OCI-M2 (cell line): ENCODE measurements at regions not wholly inside any gene's neighbourhood (a gene's known extent, or its start where the extent isn't known, plus 50 kb on each side); places are given as distances from the start of the nearest gene placed in this dataset.

Experiments used
- DNase-seq: peaks from one replicate; lab custom pipeline; 2025; ENCODE audit not compliant: unreplicated experiment; lab: John Stamatoyannopoulos, UW

DNA sequence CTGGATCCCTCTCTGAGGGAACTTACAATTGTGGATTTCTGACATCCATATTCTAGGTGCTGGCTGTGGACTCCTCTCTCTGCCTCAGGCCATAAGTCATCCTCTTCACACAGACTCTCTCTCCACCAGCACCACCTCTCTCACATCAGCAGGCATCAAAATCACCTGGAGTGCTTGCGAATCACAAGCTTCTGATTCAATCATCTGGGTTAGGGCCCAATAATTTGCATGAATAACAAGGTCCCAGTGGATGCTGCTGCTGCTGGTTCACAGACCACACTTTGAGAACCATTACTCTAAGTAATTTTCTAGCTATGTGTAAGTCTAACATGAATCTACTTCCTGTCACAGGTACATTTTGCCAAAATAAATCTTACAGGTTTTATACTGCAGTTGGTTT, 214.9 kb downstream of the DSEL start:
- no peak for DNase-seq

DNA sequence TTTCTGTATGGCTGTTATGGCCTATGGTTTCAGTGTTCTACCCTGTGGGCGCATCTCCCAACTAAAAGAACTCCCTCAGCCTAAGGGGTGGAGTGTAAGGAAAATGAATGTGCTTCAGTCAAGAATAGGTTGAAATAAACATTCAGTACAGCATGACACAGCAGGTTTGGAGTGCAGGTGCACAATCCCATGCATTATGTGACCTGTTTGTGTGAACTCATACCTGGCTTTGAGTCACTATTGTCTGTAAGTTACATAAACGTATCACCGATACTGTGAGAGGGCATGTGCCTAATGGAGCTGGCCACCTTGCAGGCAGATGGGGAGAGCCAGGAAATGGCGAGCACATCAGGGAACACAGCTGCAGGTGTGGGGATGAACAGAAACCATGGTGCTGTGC, 216.0 kb downstream of the DSEL start:
- DNase-seq, result no peak

DNA sequence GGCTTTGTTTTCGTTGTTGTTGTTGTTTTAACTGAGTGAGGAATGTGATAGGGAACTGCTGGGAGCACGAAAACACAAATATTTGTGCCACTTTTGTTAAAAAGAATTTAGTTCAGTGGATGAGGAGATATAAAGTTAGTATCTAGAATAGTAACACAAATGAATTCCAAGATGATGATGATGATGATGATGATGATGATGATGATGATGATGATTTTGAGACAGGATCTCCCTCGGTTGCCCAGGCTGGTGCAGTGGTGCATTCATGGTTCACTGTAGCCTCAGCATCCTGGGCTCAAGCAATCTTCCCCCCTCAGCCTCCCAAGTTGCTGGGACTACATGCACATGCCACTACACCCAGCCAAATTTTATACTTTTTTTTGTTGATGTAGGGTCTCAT, 223.7 kb downstream of the DSEL start:
- no peak for DNase-seq

DNA sequence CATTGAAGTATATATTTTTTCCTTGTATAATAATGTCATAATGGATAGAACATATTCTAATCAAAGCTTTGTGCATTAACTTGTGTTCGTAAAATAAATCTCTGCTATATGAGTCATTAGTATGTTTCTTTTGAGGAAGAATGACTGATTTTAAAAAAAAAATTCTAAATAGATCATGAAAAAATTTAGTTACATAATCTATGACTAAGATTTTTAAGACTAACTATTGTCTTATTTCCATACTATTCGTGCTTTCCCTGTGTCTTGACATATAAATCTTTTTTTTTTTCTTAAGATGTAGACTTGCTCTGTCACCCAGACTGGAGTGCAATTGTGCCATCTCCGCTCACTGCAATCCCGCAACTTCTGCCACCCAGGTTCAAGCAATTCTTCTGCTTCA, 226.1 kb downstream of the DSEL start:
- DNase-seq, result no peak

DNA sequence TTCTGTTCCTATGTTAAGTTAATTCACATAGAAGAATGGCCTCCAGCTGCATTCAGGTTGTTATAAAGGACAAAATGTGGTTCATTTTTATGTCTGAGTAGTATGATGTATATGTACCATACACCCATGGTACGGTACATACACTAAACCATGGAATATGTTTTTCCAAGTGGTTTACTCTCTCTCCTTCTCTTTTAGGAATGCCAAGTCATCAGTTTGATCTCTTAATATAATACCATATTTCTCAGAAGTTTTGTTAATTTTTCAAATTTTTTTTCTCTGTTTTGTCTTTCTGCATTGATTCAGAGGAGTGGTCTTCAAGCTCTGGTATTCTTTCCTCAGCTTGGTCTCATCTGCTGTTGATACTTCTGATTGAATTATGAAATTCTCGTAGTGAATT, 230.9 kb downstream of the DSEL start:
- DNase-seq, result no peak

DNA sequence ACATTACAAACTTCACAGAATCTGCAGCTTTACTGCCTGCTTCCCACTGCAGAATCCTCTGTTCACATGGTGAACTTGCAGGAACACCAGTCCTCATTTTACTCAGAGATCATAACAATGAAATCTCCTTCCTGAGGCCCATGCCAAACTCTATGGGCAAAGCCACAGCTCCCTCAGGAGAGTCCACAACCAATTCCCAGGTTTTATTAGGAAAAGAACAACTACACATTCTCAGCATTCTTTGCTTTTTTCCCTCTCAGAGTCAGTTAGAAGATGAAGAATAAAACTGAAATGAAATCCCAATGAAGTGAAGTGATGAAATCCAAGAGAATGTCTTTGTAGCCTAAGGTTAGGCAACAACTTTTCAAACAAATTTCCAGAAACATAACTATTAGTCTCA, 233.7 kb downstream of the DSEL start:
- no peak for DNase-seq

DNA sequence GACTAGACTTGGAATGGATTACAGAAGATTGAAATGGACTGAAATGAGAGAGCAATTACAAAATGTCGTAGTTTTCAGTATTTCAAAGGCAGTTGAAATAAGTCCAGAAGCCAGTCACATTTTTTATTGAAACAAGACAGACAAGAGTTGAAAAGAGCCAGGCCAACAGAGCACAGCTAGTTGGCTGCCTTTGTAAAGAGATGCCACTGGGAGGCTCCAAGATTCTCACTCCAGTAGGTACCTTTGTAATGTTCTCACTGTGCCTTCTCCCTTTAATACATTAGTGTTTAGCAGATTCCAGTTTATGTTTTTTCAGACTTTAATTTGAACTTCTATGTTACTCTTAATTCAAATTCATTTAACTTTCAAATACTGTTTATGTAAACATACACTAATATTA, 234.8 kb downstream of the DSEL start:
- DNase-seq, result no peak

DNA sequence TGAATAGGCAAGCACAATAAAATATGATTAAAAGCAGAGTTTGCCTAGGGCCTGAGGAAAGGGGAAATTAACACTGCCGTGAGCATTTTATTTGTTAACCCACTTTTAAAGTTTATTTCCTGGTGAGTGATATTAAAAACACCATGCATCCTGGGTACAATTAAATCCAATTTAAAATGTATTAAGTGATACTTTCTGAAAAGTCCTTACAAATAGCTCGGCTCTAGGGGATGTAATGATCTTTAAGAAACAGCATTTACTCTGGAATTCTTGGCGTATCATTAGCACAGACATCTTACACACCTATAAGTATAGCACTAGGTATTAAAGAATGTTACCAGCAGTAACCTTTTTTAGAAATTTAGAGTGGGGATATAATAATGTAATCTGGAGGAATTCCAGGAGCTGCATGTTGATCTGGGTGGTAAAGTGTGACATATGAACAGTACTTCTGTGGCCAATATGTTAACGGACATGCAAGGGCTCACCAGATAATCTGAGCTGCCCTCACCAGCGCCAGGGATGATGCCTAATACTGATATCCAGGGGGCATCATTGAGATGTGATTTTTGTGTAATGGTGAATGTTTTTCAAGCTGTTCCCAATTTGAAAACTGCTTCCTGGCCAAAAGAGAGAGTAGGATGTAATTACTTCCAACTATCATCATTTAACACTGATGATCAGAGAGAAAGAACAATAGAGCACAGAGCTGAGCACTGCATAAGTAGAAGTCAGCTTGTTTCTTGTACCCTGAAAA, 235.9 kb downstream of the DSEL start:
- DNase-seq, result no peak

DNA sequence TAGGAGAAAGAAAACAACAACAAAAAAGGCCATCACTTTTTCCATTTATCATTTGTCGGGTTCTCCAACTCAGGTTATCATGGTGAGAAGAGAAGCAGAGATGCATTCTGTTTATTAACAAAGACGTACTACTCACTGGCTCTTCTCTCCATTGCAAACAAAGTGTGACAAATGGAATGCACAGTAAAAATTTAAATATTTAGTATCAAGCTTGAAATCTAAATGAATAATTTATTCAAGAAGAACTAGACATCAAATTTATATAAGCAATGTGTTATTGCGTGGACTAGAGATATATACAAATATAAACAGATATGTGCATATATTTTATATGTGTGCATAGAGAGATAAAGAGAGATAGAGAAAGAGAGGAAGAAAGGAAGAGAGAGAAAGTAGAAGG, 236.5 kb downstream of the DSEL start:
- peak; percentile 3 for DNase-seq

DNA sequence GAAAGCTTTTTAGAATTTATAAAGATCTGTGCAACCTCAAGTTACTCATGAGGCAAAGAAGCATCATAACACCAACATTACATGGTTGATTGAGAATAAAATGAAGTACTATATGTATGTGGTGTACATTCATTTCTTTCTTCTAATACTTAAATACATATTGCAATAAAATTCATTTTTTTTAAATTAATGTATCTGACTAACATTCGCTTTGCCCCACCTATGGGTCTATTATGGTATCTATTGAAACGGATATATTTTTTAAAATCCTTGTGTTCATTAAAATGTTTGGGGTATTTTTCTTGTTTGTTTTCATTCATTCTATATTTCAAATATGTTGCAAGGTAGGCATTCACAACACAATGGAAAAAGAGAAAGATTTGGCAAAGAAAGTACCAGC, 237.5 kb downstream of the DSEL start:
- DNase-seq, result no peak

DNA sequence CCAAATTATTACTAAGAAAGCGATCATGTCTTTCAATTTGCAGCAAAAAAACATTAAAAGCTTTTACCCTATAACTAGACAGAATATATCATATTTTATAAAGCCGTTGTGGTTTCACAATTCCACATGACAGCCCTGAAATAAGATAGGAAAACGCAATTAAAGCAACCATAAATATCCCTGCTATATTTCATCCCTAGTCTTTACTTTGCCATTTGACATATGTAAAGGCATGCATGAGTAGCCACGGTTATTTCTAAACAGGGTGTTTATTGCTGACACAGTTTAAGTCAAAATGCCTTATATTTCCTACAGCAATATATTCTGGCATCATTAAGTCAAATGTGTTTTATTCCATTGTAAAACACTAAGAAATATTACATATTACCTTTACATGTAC, 239.9 kb downstream of the DSEL start:
- DNase-seq, result no peak

DNA sequence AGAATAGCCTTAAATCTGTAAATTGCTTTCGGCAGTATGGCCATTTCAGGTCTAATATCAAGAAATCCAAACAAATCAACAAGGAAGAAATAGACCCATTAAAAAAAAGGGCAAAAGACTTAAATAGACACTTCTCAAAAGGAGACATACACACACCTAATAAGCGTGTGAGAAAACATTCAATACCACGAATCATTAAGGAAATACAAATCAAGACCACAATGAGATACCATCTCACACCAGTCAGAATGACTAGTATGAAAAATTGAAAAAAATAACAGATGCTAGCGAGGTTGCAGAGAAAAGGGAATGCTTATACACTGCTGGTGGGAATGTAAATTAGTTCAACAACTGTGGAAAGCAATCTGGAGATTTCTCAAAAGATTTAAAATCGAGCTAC, 243.2 kb downstream of the DSEL start:
- DNase-seq, result no peak

DNA sequence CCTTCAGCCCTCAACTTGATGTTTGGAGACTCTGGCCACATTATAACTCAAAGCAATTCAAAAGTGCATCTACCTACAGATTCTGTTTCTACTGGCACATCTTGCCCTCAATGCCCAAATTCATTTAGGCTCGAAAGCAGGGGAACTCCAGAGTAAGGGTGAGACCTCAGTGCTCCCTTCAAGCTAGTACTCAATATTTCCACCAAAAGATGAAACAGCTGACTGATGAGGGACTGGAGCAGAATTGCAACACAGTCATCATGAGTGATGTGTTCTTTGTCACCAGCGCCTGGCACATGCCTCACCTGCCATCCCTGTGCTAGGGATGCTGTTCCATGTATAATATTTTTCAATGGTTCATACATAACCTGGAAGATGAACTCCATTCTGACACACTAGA, 247.3 kb downstream of the DSEL start:
- no peak for DNase-seq

DNA sequence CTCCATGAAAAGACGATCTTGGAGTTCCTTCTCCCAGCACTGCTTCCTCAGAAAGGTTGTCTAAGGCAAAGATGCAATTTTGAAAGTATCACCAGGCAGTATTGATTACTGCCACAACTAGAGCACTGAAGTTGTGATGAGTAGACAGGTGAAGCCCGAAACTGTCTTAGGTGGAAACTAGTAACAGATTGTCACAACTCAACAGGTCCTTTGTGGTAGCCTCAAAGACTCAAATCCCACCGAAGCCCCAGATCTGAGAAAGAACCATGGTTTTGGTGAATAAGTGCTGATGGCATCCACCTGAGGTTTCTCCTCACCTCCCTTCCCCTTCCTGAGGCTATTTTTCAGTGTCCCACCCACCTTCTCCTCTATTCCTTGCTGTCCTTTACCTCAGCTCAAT, 248.0 kb downstream of the DSEL start:
- no peak for DNase-seq

DNA sequence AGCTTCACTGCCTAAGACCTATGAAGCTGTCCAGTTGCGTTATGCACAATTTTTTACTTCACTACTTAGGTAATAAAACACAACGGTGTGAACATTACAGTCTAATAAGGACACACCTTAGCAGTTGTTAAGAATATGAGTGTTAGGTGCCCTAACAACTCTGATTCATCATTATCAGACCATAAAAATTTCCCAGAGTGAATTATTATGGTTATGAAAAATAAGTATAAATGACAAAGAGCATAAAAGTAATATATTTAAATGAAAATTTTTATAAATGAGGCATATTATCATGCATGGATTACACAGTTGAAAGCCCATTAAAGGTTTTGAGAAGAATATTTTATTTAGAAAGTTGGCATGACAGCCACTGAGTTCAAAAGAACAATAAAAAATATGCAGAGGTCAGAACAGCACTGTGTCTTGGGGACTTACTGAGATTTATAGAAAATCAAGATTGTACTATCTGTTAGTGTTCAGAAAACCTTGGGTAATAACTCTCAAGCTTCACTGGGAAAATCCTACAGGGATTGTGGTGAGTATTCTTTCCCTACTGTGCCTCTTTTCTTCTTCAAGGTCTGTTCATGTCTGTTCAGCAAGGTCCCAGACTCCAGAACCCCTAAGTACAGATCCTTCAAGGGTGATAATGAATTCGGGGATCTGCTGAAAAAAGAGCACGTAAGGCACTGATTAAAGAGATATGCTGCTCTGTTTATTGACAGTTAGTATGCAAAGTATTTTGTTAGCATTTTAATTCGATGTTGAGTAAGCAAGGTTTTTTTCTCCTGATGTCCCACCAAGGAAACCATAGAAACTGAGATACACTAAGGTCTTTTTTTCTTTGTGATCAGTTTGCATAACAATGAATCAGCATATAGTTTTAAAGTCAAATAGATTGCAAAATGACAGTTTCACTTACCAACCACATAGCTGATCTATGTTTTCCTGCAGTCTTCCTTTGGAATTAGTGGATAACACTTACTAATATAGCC, 250.0 kb downstream of the DSEL start:
- DNase-seq, result no peak

DNA sequence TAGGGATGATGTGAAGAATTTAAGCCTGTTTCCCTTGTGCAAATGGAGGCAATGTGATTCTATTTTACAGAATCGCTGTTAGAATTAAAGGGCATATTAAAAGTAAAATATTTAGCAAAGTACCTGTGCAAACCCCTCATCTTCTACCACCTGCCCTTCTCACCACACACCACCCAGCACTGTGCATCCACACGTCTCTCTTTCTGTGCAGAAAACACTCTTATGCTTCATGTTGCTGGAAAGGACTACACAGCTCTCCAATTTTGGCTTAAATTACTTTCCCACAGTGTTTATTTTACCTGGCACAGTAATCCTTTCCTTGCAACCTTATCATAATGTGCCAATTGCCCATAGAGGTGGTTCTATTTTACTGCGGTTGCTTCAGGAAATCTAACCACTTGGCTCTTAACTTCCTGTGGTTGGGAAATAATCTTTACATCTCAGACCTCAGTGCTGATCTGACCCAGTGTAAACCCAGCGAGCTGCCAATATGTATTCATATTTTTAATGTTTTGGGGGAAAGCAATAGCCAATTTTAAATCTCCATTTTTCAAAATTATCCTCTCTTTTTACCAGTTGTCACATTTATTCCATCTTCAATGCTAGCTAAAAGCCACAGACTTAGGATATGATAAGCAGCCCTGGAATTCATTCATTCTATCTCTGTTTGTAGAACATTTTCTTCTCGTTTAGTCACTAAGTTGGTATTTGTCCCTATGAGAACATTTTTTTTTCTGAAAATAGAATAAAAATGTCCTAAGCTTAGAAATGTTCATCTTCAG, 250.9 kb downstream of the DSEL start:
- DNase-seq, result no peak

DNA sequence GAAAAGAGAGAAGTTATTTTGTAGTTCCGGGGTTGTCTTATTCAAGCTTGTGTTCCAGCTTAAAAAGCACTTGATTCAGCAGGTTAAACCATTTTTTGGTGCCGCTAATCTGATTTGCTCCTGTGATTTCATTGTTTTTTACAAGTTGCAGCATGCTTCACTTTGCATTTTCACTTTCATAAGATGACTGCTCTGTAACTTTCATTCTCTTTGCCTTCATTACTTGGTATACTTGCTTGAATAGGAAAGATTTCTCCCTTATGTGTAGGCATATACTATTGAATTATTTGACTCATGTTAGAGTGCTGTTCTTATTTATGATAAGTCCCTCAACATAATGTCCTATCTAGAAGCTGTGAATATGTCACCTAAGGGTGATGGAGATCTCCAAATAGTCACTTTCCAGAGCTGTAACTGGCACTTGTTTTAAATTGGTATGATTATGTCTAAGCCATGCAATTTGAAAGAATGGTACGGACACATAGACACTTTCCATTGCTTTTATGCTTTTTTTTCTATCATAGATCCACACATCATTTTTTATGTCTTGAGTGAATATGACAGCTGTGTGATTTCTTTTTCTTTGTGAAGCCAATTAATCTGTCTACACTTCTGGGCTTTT, 254.5 kb downstream of the DSEL start:
- no peak for DNase-seq

DNA sequence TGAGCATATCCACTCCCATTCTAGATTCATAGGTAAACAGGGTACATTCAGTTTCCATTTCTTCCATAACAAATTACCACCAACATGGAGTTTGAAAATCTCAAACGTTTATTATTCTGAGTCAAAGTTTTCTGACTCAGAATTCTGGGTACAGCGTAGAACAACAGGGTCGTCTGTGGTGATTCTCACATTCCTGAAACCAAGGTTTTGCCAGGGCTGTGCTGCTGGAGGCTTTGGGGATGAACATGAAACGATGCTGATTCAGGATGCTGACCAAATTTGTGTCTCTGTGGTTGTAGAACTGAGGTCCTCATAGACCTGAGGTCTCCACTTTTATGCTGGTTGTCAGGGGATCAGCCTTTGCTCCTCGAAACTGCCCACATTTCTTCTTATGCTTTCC, 255.7 kb downstream of the DSEL start:
- DNase-seq, result no peak

DNA sequence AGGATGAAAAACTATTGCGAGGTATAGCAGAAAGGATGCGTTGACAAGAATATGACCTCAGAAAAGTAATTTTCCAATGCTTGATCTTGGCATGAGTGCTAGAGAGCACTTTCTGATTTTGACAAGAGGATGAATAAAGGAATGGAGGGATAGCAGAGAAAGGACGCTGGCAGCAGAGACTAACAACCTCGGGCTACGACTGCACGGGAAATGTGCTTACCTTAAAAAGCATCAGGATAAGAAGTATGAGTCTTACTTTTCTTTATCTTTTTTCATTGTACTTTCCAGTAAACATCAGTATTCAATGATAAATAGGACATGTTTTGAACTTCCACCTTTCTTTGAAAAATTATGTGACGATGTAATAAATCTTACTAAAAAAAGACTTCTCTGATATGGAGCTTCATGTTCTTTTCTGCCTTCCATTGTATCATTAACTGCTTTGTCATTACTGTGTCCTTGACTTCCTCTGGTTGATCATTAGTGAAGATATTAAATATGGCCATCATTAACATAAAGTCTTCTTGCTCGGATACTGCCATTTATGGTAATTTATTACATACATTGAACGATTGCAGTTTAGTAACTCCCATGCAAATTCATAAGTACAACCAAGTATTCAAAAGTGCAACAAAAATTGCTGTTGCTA, 265.6 kb downstream of the DSEL start:
- no peak for DNase-seq

DNA sequence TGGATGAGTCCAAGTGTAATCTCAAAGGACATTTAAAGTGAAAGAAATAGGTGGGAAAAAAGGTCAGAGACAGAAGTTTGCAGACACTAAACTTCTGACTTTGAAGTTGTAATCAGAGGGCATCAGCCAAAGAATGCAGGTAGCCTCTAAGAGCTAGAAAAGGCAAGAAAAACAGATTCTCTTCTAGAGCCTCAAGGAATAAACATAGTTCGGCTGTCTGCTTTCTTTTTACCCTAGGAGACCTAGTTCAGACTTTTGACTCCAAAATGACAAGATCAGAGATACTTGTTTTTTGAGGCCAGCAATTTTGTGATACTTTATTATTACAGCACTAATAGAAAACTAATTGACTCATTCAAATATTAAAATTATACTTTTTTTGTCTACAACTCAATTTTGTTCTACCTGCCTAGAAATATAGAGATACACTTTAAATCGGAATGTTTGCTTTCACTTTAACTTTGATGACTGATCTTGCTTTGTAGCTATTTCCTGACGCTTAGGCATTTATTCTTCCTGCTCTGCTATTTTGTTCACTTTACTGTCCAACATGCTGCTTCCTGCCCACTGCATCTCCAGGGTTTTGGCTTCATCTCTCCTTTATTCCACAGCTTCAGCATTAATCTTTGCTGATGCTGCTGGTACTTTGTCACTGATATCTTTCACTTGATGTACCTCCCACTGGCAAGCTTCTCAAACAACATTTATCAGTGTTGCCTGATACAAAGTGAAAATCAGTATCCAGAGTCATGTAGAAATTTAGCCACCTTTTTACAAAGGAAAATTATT, 272.5 kb downstream of the DSEL start:
- no peak for DNase-seq
